C1 segment of cervical spinal cord (tissue), 14 donors: ENCODE measurements at regions not wholly inside any gene's neighbourhood (a gene's known extent, or its start where the extent isn't known, plus 50 kb on each side); places are given as distances from the start of the nearest gene placed in this dataset.

Source experiments
- DNase-seq, 14 donors: peaks; one replicate each; lab custom pipeline; 2025; lab: John Stamatoyannopoulos, UW

GRCh38 chr14:32003585-32003984 is 73.5 kb upstream of the ARHGAP5 start:
- no peak for DNase-seq

DNA sequence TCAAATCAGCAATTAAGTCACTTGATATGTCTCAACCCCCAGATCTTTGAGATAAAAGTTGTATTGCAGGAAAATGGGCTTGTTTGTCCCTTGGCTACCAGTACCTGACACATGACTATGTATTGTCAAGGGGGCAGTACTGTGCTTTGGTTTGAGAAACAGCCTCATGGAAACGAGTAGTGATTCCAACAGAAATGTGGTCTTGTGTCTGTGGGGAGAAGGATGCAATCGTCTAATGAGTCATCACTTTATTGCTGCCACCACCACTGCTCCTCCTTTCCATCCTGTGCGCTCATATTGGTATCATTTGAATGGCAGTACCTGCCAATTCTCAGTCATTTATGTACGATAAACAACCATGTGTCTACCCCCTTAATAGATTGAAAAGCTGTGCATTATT is 72.8 kb upstream of the ARHGAP5 start:
- DNase-seq, result no peak

DNA sequence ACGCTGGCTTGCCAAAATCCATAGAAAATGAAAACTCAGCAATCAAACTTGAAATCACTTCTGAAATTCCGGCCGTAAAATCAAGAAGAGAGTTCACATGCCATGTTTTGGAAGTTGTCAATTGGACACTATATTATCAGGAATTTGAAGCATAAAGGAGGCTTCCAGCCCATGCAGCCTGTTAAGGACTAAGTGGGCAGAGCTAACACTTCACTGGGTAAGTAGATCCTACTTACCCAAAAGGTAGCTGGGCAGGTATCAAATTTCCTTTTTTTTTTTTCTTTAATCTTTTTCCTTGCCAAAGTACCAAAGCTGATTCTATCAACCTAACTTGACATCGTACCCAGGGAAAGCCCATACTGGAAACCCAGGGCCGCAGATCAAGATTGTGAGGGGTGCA is 71.5 kb upstream of the ARHGAP5 start:
- no peak for DNase-seq

DNA sequence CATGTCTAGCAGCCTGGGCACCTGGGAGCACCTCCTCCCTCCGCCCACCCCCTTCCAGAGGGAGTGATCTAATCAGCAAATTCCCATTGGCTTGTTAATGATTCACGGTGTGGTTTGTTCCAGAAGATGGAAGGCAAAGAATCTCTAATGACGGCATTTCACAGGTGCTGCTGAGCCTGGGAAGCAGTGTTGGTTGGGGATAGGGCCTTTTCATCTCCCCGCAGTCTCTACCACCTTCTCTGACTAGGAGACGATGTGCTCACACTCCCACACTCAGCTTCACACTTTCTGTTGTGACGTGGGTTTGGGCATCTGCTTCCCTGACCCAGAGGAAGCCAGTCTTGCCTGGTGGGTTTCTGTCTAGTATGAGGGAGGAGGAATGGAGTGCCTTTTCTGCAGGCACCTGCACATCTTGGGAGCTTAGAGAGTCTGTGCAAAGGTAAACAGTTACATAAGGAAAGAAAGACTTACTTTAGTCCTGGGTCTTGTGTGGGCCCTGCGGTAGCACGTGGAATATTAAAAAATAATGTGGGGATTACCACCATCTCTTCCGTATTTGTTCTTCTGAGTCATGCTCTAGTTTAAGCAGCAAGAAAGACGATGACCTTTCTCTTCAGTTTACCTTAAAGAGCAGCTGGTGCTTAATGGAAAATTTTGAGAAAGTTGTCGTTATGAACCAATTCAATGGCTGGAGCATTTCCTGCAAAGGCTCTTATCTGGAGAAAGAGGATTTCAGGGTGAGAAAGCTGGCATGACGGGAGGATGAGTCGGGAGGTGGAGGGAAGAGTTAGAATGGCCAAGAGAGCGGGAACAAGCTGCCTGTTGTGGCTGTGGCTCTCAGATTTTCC is 70.6 kb upstream of the ARHGAP5 start:
- DNase-seq, result no peak

GRCh38 chr14:32007755-32008362 is 69.2 kb upstream of the ARHGAP5 start:
- DNase-seq, result no peak

- no peak for DNase-seq
Measured at GRCh38 chr14:32008602-32009193, 68.4 kb upstream of the ARHGAP5 start.

DNA sequence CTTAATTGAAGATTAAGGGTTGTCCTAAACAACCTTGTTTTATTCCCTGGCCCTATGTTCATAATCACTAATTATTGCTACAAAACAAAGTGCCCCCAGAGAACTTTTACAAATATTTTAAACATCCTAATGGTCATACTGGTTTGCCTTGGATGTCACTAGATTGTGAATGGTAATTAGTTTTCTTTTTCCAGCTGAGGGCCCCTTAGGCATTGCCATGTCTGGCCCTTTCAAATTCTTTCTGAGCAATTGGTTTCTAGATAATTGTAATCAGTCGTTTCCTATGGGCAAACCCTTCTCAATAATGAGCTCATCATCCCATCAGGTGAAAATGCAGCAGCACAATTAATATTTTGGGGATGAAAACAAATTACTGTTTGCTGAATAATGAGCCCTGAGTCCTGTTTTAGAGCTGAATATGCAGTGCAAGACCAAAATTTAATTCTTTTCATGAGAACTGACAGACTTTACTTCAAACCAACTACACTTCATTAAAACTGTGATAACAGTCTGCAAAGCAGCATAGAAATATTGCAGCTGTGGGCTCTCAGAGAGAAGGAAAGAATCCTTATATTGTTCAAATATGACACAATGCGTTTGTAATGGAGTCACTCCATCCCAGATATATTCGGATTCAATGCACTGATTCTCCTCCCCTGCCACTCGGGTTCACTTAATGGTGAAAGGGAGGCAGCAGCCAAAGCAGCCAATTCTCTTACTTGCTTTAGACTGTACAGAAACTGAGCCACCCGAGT is 67.7 kb upstream of the ARHGAP5 start:
- DNase-seq, result no peak

DNA sequence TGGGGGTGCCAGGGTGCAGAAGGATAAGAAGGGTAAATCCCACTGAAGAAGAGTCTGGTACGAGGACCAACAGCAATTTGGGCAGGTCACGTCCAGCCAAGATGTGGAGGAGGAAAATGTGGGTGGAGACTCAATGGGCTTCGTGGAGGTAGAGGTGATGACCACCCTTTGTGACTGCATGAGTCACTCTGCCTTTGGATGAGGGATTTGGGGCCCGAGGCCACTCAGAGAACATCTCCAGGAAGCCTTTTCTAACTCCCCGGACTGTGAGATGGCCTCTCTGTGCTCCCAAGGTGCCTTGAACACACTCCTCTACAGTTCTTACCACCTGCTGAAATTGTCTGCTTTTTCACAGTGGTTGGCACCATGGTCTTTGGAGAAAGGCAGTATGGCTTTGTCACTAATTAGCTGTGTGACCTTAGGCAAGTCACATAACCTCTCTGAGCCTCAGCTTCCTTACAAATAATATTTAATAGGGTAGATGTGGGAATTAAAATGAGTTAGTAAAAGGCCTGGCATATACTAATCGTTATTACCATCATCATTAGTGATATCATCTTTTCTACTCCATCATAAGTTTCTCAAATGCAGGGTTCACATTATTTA is 67.0 kb upstream of the ARHGAP5 start:
- DNase-seq, result no peak

- no peak for DNase-seq
Measured at GRCh38 chr14:32010604-32011125, 66.4 kb upstream of the ARHGAP5 start.

GRCh38 chr14:32011225-32011624 is 65.9 kb upstream of the ARHGAP5 start:
- no peak for DNase-seq

- no peak for DNase-seq
Measured at GRCh38 chr14:32012062-32012461, 65.0 kb upstream of the ARHGAP5 start.

DNA sequence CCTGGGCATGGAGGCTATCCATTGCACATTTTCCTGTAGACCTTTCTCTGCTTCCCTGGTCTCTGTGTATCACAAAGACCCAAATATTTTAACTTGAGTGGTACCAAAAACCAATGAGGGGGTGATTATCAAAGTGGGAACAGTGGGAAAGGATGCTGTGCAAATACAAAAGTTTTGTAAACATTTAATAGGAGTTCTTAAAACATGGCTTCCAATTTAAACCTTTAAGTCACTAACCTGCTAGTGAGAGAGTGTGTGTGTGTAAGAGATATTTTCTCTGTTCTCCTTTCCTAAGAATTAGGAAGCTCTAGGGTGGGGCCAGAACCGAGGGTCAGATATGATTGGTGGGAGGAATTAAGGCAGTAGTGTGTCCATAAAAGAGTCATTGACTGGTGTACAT is 64.5 kb upstream of the ARHGAP5 start:
- DNase-seq, result no peak

- DNase-seq, result no peak
Measured at GRCh38 chr14:32013083-32013482, 64.0 kb upstream of the ARHGAP5 start.

GRCh38 chr14:32014057-32014456 is 63.0 kb upstream of the ARHGAP5 start:
- no peak for DNase-seq

DNA sequence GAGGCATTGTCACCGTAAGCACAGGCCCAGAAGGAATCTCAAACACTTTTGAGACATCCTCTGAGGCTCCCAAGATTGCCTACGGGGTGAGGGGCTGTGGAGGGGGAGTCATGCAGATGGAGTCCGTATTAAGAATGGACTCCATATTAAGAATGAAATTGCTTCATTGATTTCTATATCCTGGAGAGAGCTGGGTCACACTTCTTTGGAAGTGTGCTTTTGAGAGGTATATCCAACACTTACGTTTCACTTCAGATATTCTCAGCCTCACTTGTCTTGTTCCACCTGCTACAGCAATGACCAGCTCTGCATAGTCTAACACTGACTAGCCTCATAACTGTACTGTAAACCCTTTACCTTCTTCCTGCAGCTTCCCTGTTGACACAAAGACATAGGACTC is 62.6 kb upstream of the ARHGAP5 start:
- DNase-seq, result no peak

DNA sequence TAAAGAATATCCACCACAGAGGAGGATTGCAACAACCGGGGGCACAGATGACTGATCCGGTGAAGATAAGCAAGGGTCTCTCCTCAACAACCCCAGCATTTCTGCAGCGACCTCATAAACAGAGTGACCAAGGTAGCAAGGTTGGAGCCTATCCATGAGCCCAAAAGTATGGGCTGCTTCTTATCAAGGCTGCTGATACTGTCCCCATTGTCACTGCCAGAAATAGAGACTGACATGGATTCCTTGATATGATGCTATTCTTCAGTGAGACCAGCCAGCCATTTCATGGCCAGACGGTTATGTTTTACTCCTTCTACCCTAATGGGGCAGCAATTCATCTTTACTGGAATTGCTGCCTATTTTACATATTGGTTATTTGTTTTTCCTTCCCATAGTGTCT is 61.9 kb upstream of the ARHGAP5 start:
- no peak for DNase-seq

DNA sequence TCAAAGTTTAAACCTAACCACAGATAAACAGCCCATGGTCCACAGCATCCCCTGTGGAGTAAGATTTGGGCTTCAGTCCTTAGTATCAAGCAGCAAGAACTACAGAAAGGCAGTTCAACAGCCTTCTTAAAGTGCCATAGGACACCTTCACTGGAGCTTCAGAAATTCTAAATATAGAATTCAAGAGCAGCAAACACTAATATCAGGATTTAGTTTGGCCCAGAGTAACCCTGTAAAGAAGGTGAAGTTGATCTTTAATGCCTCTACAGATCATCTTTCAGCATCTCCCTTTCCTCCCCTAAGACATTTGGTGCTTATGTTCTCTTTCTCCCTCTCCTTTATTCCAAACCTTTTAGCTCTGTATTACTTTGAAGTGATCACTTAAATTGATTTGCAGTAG is 59.5 kb upstream of the ARHGAP5 start:
- DNase-seq, result no peak

- DNase-seq, result no peak
Measured at GRCh38 chr14:32018391-32019092, 58.6 kb upstream of the ARHGAP5 start.

GRCh38 chr14:32019276-32019675 is 57.8 kb upstream of the ARHGAP5 start:
- no peak for DNase-seq

- no peak for DNase-seq
Measured at GRCh38 chr14:32020882-32021281, 56.2 kb upstream of the ARHGAP5 start.

- no peak for DNase-seq
Measured at GRCh38 chr14:32021341-32021740, 55.8 kb upstream of the ARHGAP5 start.
